ENCODE measurements at regions not wholly inside any gene's neighbourhood (a gene's known extent, or its start where the extent isn't known, plus 50 kb on each side); places are given as distances from the start of the nearest gene placed in this dataset.

- TF ChIP-seq REXO4 (CRISPR knock-in tag; IDR thresholded peaks at IDR 0.05; ENCODE audit: borderline replicate concordance) (no peak), RAD51 (IDR thresholded peaks at IDR 0.05; ENCODE audit: borderline replicate concordance) (no peak), TRIM22 (IDR thresholded peaks at IDR 0.05) (no peak), JUNB (CRISPR knock-in tag; IDR thresholded peaks at IDR 0.05; ENCODE audit: borderline replicate concordance) (no peak)
Observed at GRCh38 chrX:140943513-140943912, 58.9 kb upstream of the SPANXB1 start (continued).

DNA sequence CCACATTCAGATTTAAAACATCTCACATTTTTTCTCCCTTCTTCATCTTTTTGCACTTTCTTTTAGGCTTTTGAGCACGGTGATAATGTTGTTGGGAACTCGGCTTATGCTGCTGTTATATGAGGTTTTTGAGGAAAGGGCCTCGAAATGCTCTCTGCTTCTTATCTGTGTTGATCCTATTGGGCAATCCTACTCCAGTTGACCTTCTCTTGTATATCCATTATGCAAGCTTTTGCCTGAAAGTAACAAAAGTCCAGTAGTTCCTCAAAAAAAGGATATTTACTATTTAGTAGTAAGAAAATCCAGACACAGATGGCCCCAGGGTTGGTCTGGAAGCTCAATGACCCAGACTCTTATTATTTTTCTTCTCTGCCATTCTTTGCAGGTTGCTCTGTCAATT, 57.7 kb upstream of the SPANXB1 start:
- in situ Hi-C loops (cut with HindIII; ENCODE audit: extremely low pct_ligation_motif_present, low pct_unique_long_range_greater_than_20kb) (no loop called here), intact Hi-C loops (cut with micrococcal nuclease; ENCODE audit: unreplicated experiment) (no loop called here)
- Histone ChIP-seq H3K4me1 (ENCODE audit: insufficient read depth, low read length) (no peaks in the 10 kb centered on the region), H3K9me3 (ENCODE audit: low read length) (no peaks in the 10 kb centered on the region), H3K4me2 (ENCODE audit: low read depth, low read length) (no peak overlapping the region), H3K4me3 (replicated peaks in 1 of 3; ENCODE audit: insufficient read depth in 1 of 3, low read depth in 2 of 3, low read length in 3 of 3) (no peak overlapping the region), H2AFZ (ENCODE audit: low read length) (no peak overlapping the region), H3K27me3 (ENCODE audit: control insufficient read depth in 1 of 2, insufficient read depth in 2 of 2, low read length in 2 of 2) (no peaks in the 10 kb centered on the region), H3K79me2 (ENCODE audit: insufficient read depth, low read length) (no peaks in the 10 kb centered on the region), H3K9ac (ENCODE audit: insufficient read depth, low read depth, low read length) (no peak overlapping the region), H4K20me1 (ENCODE audit: insufficient read depth, low read length) (no peaks in the 10 kb centered on the region), H3K27ac (ENCODE audit: extremely low read length, insufficient read depth, low read length) (no peak overlapping the region), H3K36me3 (replicated peaks in 1 of 2; ENCODE audit: control insufficient read depth in 1 of 2, insufficient read depth in 2 of 2, low read length in 2 of 2) (no peaks in the 10 kb centered on the region)
- no TSS peak for BruUV-seq (replicated peaks)
- CTCF ChIA-PET (ENCODE audit: low intra/inter-chr PET ratio, low total read pairs) = no interaction called here
- FAIRE-seq (peak; percentile 12), ATAC-seq (no peak), DNase-seq (ENCODE audit: low spot score) (no peak)
- POLR2A ChIA-PET = no interaction called here
- TF ChIP-seq BCL6 (CRISPR knock-in tag; IDR thresholded peaks at IDR 0.05) (peak; percentile 57; the same call in 1 of the 2 replicates), GTF2F1 (IDR thresholded peaks at IDR 0.05; ENCODE audit: low read length) (no peak), AHDC1 (CRISPR knock-in tag; IDR thresholded peaks at IDR 0.05; ENCODE audit: borderline replicate concordance) (no peak), FOXP1 (IDR thresholded peaks at IDR 0.05) (no peak), FOXP1 (CRISPR knock-in tag; IDR thresholded peaks at IDR 0.05) (0 out of 2 replicates have a peak, but pooled peaks have one; percentile 12), ZKSCAN5 (CRISPR knock-in tag; IDR thresholded peaks at IDR 0.05) (no peak), CREB1 (IDR thresholded peaks at IDR 0.05) (no peak), CREB1 (CRISPR knock-in tag; IDR thresholded peaks at IDR 0.05) (no peak), RARA (CRISPR knock-in tag; IDR thresholded peaks at IDR 0.05) (0 out of 2 replicates have a peak, but pooled peaks have one; percentile 27), CEBPB (IDR thresholded peaks at IDR 0.05; ENCODE audit: borderline replicate concordance, low read depth, low read length) (peak; percentile 71; the same call in 1 of the 2 replicates), HNF4A (CRISPR knock-in tag; IDR thresholded peaks at IDR 0.05) (peak; percentile 57), ZNF570 (CRISPR knock-in tag; IDR thresholded peaks at IDR 0.05; ENCODE audit: borderline replicate concordance) (no peak), FOXJ3 (CRISPR knock-in tag; IDR thresholded peaks at IDR 0.05; ENCODE audit: borderline replicate concordance) (peak; percentile 38; the same call in 1 of the 2 replicates), CEBPG (CRISPR knock-in tag; IDR thresholded peaks at IDR 0.05) (peak; percentile 49)
- 0% methylated on average over 3 of the region's 3 CpGs for WGBS (ENCODE audit: low lambda C conversion rate)

Data from HepG2 (cell line).